Lower leg skin (tissue), 4 donors: ENCODE measurements at regions not wholly inside any gene's neighbourhood (a gene's known extent, or its start where the extent isn't known, plus 50 kb on each side); places are given as distances from the start of the nearest gene placed in this dataset.

Experiments
- DNase-seq, 2 donors: peaks; one replicate each; pipeline ENCODE4 v3.0.0-alpha.2; 2019; ENCODE audit warnings: low spot score in 2 of 2
- H3K4me3 ChIP-seq: fragments of 200-600 bp; sonication (generic); 2 replicates; pipeline ENCODE4 v1.5.1; 2017; ENCODE audit warnings: mild to moderate bottlenecking, low read depth; ENCODE audit not compliant: poor library complexity, severe bottlenecking
- CTCF ChIP-seq, 3 donors: fragments of 450-650 bp; IDR thresholded peaks; one replicate each; pipeline ENCODE4 v1.5.1; 2016; ENCODE audit warnings: antibody characterized with exemption in 3 of 3, mild to moderate bottlenecking in 3 of 3, moderate library complexity in 2 of 3
- POLR2A ChIP-seq, 2 donors: fragments of 450-650 bp; IDR thresholded peaks; one replicate each; pipeline ENCODE4 v1.6.1; 2016 to 2017; ENCODE audit warnings: antibody characterized with exemption in 2 of 2, mild to moderate bottlenecking in 1 of 2, moderate library complexity in 1 of 2
- WGBS, 2 donors: methylation state at CpG; one replicate each; pipeline ENCODE4 v1.1.5; 2018; 5-methylcytosine and 5-hydroxymethylcytosine counted together
- intact Hi-C: fragments of 100-400 bp; cut with DNase I; formaldehyde crosslinking; loops from one replicate; pipeline ENCODE4 v1.15.0; 2023; ENCODE audit warnings: low total_unique reads

GRCh38 chr7:9082203-9082602 lies 648.8 kb downstream of the NXPH1 start:
- DNase-seq = no peak
- TF ChIP-seq POLR2A (IDR thresholded peaks at IDR 0.05) (no peak), CTCF (IDR thresholded peaks at IDR 0.05) (no peak)
- 27 to 59% methylated on average over 2 of the region's 2 CpGs for WGBS, 2 donors

GRCh38 chr7:9083837-9084236 lies 650.4 kb downstream of the NXPH1 start:
- TF ChIP-seq CTCF (IDR thresholded peaks at IDR 0.05) = no peak
- no peak for TF ChIP-seq POLR2A (IDR thresholded peaks at IDR 0.05)

More at GRCh38 chr7:9082203-9082602, 648.8 kb downstream of the NXPH1 start:
- no peak overlapping the region for H3K4me3 ChIP-seq
- intact Hi-C loops = no loop called here

GRCh38 chr7:9091282-9091681 lies 657.9 kb downstream of the NXPH1 start:
- 82 to 84% methylated on average over 3 of the region's 3 CpGs for WGBS, 2 donors
- intact Hi-C loops = no loop called here

More at GRCh38 chr7:9083837-9084236, 650.4 kb downstream of the NXPH1 start:
- WGBS, 2 donors = 38 to 54% methylated on average over 5 of the region's 5 CpGs
- intact Hi-C loops = no loop called here
- DNase-seq = no peak
- H3K4me3 ChIP-seq = no peak overlapping the region

GRCh38 chr7:9097565-9098060 lies 664.2 kb downstream of the NXPH1 start:
- WGBS, 2 donors = 46 to 48% methylated on average over 2 of the region's 2 CpGs
- TF ChIP-seq POLR2A (IDR thresholded peaks at IDR 0.05) = no peak
- no peak for TF ChIP-seq CTCF (IDR thresholded peaks at IDR 0.05)
- intact Hi-C loops = no loop called here
- no peak overlapping the region for H3K4me3 ChIP-seq
- DNase-seq = no peak

More at GRCh38 chr7:9091282-9091681, 657.9 kb downstream of the NXPH1 start:
- TF ChIP-seq CTCF (IDR thresholded peaks at IDR 0.05) (no peak), POLR2A (IDR thresholded peaks at IDR 0.05) (no peak)
- no peak overlapping the region for H3K4me3 ChIP-seq
- DNase-seq = no peak

- DNase-seq = no peak
- no peak for TF ChIP-seq POLR2A (IDR thresholded peaks at IDR 0.05)
- no peak for TF ChIP-seq CTCF (IDR thresholded peaks at IDR 0.05)
- no peak overlapping the region for H3K4me3 ChIP-seq
- intact Hi-C loops = no loop called here
- WGBS, 2 donors = 44 to 62% methylated on average over 2 of the region's 2 CpGs
Measured at GRCh38 chr7:9100289-9100688, 666.9 kb downstream of the NXPH1 start.

GRCh38 chr7:9102846-9103245 lies 669.4 kb downstream of the NXPH1 start:
- intact Hi-C loops = no loop called here
- no peak overlapping the region for H3K4me3 ChIP-seq
- TF ChIP-seq CTCF (IDR thresholded peaks at IDR 0.05) = no peak
- no peak for TF ChIP-seq POLR2A (IDR thresholded peaks at IDR 0.05)
- DNase-seq = no peak
